DMS153 treated with DMSO at 0.1 percent for 48 hours (cell line): ENCODE measurements at regions not wholly inside any gene's neighbourhood (a gene's known extent, or its start where the extent isn't known, plus 50 kb on each side); places are given as distances from the start of the nearest gene placed in this dataset.

Experiments used
- DNase-seq: peaks from one replicate; lab custom pipeline; 2025; ENCODE audit not compliant: unreplicated experiment; lab: John Stamatoyannopoulos, UW

- no peak for DNase-seq
These were observed 222.8 kb downstream of the PTPRC start for GRCh38 chr1:198861636-198862035.

DNA sequence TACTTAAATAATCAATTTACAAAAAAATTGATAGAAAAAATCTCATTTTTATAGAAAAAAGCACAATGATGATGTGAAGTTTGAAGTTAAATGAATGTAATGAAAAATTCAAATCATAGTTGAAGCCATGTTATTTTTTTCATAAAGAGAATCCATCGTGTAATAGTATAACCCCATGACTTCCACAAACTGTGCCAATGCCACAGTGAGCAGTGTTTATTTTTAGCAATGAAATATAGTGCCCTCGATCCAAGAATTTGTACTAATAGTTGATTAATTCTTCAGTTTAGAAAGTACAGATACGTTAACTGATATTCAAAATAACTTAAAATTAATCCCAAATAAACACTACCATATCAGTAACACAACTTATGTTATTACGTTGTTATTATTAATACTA lies 225.9 kb downstream of the PTPRC start:
- DNase-seq: no peak

GRCh38 chr1:198865319-198865718 lies 226.5 kb downstream of the PTPRC start:
- no peak for DNase-seq

- no peak for DNase-seq
These were observed 228.3 kb downstream of the PTPRC start for GRCh38 chr1:198867182-198867581.

DNA sequence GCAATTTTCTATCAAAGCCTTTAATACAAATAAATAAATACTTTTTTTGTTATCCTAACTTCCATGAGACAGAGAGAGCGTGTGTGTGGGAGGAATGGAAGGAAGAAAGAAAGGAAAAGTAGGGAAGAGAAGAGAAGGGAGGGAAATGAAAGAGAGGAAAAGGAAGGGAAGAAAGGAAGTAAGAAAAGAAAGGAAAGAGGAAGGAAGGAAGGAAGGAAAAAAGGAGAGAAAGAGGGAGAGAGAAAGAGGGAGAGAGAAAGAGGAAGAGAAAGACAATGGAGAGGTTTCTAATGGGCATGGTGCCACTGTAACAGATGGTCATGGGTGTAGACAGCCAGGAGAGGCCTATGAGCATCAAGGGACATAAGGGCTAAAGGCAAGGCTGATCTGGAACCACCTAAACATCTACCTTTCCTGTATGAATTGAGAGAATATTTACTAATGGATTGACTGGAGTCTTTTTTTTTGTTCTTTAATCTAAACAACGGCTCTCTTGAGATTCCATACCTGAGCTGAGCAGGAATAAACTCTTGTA lies 234.9 kb downstream of the PTPRC start:
- DNase-seq: no peak

DNA sequence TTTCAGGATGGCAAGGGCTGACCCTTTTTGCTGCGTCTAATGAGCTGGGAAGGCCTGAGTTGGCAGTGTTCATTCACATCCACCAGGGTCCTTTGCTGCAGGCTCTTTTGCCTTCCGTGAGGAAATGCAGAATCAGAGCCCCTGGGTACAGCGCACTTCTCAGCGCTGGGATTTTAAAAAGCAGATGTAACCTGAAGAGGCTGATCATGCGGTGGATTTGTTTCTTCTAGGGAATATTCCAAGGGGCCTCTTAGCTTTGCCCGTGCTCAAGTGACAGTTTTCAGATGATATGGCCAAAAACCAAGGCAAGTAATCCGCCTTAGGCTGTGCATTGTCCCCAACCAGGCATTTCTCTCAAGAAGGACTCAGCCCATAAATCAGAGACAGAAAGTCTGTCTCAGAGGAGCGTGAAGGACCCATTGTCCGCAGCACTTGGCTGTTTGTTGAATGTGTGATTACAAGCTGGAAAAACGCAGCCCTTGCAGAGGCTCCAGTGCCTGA lies 237.6 kb downstream of the PTPRC start:
- DNase-seq: peak; percentile 41

- DNase-seq: no peak
These were observed 239.7 kb downstream of the PTPRC start for GRCh38 chr1:198878566-198878965.

DNA sequence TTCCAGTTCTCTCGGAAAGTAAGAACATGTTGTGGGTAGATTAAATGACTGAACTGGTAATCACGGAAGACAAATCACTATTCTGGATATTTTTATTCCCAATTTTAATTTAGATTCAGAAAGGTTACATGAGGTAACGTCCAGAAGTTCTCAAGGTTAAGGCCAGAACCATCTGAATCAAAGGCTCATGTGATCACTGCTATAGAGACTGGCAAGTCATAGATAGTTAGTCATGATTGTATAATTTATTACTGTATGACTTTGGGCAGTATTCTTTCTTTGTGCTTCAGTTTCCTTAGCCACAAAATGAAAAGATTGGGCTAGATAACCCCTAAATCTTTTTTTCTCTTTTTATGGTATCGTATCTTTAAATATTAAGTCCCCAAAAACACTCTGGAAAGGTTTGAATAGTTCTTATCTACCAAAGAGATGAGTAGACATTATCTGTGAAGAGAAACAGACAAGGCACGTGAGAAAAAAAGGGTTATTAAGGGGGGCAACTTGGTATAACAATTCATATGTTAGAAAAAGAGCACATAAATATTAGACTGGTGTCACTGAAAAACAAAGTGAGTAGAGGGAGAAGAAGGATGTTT lies 241.0 kb downstream of the PTPRC start:
- no peak for DNase-seq

DNA sequence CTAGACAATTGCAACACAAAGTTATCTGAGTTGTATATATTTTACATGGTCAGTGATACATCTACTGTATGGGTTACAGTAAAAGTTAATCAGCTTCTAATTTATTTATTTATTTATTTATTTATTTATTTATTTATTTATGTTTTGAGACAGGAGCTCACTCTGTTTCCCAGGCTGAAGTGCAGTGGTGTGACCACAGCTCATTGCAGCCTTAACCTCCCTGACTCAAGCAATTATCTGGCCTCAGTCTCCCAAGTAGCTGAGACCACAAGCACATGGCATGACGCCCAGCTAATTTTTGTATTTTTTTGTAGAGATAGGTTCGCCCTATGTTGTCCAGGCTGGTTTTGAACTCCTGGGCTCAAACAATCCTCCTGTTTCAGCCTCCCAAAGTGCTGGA lies 241.6 kb downstream of the PTPRC start:
- no peak for DNase-seq

DNA sequence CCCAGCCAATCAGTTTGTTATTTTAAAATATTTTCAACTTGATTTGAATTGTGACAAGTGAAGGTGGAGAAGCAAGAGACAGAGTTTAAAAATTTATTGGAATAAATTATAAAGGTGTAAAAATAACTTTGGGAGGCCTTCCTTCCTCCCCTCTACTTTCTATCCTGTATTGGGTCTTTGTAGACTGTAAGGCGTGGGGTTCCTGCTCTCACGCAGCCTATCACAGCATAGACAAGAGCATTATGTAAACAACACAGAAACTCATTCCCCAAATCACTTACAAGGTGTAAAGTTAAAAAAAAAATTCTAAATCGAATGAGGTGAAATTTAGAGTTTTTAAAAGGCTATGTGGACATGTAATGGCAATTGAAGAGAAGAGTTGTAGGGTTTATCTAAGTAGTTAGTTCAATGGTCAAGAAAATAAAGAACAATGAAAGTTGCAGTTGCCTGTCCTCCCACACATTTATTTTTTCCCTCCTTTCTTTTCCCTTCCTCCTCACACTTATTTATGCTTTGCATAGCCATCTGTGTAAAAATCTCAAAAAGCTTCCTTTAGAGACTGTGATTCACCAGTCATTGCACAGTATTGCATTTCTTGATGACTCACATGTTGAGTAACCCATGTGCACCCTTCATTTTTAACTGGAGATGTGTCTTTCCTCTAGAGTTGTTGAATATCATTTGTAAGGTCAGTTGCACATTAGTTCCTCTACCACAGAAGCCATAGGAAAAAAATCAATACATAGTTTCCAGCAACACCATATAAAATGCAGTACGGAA lies 242.2 kb downstream of the PTPRC start:
- DNase-seq: no peak

DNA sequence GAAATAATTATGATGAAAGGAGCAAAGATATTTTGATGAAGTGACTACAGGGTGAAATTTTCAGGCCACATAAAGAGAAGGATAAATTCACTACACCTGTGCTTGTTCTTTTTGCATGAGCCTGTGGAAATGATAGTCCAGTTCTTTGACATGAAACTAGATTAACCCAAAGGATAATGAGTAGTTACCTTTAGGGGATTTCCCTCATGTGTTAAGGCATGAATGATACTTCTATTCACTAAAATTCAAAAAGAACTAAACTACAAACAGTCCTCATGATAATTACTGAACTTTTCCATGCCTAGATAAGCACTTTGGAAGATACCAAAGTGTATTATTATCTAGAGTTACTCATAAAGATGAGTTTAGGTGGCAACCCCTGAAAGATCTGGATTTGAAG lies 244.3 kb downstream of the PTPRC start:
- DNase-seq: no peak

DNA sequence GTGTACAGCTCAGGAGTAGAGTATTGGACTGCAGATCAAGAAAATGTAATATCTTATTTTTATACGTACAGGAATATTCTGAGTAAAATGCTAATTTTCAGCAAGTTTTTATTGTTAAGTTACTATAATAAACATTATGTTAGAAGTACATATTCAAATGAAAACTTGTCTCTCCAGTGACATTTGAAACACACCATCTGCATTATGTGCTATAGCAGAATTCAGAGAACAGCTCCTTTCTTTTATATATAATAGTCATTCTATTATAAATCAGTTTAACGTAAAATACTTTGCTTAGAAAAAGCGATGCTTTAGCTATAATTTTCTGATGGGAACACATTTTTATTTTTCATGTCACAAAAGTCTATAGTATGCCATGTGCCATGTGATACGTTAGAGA lies 249.0 kb downstream of the PTPRC start:
- no peak for DNase-seq

GRCh38 chr1:198888379-198888943 lies 249.6 kb downstream of the PTPRC start:
- no peak for DNase-seq

DNA sequence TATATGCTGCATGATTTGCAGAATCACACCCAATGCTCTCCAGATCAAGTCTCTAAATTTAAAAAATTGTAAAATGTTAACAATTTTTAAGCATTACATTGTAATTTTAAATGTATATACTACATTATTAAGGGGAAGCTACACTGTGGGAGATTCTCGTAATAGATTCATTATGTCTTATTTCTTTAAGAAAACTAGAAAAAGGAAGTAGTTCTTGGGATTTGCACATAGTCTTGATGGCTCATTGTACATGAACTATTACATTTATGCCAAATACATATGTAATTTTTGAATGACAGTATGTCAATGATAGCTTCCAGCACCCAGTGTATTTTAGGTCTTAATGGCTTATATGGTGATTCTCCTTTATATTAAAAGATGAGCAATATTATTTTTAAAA lies 250.3 kb downstream of the PTPRC start:
- DNase-seq: no peak

DNA sequence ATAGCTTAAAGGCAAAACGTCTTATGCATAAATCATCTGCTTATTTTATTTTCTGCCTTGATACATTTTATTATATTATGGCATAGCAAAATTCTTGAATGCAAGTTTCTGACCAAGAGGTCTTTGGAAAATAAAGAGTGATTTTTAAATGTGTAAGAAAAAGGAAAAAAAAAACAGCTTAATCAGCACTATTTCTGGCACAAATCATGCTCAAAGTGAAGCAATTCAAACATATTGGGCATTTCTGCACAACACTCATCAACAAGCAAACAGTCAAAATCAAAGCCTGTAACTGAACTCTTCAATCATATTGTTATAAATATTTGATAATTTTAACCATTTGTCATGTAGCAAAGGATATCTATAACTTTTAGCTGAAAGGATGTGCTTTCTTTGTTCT lies 250.9 kb downstream of the PTPRC start:
- DNase-seq: no peak

DNA sequence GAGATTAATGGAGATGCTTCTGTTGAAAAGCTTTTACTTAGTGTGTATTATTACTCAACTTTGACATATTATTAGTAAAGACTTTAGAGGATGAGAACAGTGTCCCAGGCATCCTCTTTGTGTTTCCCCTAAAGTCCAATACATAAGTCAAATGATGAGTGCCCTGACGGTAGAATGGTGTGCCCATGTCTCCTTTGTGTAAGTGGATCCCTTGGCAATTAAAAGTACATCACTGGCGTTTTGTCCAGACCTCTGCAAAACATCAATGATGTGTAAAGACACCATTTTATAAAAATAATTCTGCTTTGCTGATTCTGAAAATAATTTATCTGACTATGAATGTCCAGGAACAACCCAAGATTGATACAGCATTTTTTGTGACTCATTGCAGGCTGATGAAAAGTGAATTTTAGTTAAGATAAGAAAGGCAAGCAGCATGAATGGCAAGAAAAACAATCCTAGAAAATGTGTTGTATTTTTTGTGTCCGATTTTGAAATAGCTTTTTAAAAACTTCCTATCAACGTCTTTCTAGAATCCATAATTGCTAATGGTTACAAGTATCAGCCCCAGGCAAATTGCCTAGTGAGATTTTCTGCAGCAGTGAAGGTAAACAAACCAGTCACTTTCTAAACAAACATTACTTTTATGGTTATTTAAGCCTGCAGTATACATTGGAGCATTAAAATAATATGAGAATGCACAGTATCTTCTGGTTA lies 251.5 kb downstream of the PTPRC start:
- DNase-seq: peak; percentile 21

- peak; percentile 18 for DNase-seq
These were observed 253.2 kb downstream of the PTPRC start for GRCh38 chr1:198892065-198892464.

DNA sequence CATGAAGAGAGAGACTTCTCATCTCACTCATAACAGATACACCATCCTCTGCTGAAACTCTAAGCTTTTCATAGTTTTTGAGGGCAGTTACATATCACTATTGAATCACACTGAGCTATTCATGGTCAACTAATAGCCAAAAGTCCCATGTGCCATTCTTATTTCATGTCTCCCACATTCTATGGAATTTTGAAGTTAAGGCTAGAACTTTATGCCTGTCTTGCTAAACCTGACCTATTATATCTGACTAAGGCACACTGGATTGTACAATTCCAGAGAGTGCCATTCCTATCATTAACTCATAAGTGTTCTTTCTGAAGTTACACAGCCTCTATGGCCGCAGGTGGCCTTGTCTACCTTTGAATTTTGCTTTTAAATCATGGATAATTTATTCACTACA lies 254.3 kb downstream of the PTPRC start:
- no peak for DNase-seq

DNA sequence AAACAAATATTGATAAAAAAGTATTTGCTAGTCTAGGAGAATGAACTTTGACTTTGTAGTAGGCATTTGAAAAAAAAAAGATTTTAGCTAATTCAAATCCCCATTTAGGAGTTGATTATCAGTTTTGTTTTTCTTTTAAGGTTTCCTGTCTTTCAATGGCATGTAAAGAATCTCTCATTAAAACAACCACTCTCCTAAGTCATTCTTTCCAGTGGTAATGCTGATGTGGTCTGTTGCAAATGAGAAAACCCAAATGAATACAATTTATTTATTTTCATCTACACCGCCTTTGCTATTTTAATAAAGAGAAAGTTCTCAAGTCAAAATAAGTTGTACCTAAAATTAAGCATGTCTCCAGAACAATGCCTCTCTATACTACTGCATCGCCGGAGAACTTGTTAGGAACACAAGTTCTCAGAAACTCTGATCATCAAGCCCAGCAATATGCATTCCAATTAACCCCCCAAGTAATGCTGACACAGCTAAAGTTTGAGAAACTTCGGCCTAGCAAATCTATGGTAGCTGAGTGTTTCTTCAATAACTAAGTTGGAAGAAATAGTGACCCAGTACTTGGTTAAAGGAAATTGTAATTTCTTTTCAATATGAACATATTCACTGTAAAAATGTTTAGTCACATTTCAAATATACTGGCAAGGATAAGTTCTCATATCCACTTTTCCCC lies 255.1 kb downstream of the PTPRC start:
- DNase-seq: no peak

DNA sequence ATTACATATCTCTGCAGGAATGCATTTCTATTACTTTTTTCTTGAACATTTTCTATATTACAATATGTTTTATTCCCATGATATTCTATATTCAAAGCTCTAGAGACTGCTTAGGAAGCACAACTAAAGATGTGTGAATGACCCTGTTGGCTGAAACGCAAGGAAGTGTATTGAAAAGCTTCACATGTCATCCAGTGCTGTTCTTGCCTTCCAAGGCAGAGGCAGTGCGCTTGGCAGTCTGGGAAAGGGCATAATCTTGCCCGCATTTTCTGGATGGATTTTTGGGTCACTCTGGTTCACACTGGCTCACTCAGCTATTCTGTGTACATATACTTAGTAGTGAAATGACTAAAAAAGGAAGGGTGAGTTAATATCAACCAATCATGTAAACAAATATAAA lies 262.4 kb downstream of the PTPRC start:
- DNase-seq: no peak

DNA sequence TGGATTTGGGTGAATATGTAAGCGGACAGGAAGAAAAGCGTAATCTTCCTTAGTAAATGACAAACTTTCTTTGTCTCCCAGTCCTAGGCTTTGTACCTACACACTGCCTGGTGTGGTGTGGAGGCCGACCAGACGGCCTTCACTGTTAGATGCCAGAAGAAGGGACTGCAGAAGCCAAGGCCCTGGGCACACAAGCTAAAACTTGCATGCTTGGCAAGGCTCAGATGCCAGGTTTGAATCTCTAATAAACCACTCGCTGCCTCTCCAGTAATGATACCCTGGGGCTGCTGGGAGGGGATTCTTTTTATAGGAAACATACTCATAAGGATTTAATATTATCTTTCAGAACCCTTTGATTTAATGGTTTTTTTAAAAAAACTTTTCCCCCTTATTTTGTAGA lies 263.8 kb downstream of the PTPRC start:
- no peak for DNase-seq
